ENCODE measurements at regions not wholly inside any gene's neighbourhood (a gene's known extent, or its start where the extent isn't known, plus 50 kb on each side); places are given as distances from the start of the nearest gene placed in this dataset.

GRCh38 chr12:89826468-89826867 lies 117.8 kb upstream of the ATP2B1 start:
- Histone ChIP-seq H3K36me3 (ENCODE audit: control insufficient read depth in 2 of 2, extremely low read depth in 1 of 2, insufficient read depth in 2 of 2, low read length in 2 of 2) (no peaks in the 10 kb centered on the region), H3K9me3 (replicated peaks; ENCODE audit: control insufficient read depth, insufficient read depth, low read length) (no peaks in the 10 kb centered on the region), H2AFZ (ENCODE audit: low read depth, low read length) (no peak overlapping the region), H3K4me3 (replicated peaks in 1 of 3; ENCODE audit: insufficient read depth in 1 of 3, low read depth in 1 of 3, low read length in 3 of 3) (no peak overlapping the region), H3K9ac (replicated peaks; ENCODE audit: extremely low read depth, insufficient read depth, low read length) (no peak overlapping the region), H4K20me1 (replicated peaks; ENCODE audit: control insufficient read depth, extremely low read depth, insufficient read depth, low read length) (no peaks in the 10 kb centered on the region), H3K27me3 (ENCODE audit: control insufficient read depth in 2 of 2, insufficient read depth in 2 of 2, low read length in 2 of 2) (no peaks in the 10 kb centered on the region), H3K4me2 (ENCODE audit: insufficient read depth, low read length) (no peak overlapping the region), H3K79me2 (ENCODE audit: control insufficient read depth, insufficient read depth, low read length) (no peaks in the 10 kb centered on the region), H3K27ac (ENCODE audit: insufficient read depth, low read depth, low read length) (no peak overlapping the region), H3K9me1 (replicated peaks; ENCODE audit: control insufficient read depth, extremely low read depth, insufficient read depth, low read length) (no peaks in the 10 kb centered on the region), H3K4me1 (ENCODE audit: control insufficient read depth, extremely low read depth, insufficient read depth, low read length) (no peaks in the 10 kb centered on the region)
- POLR2A ChIA-PET: no interaction called here
- FAIRE-seq (no peak), DNase-seq (ENCODE audit: low read depth, low spot score) (no peak)
- intact Hi-C loops (cut with micrococcal nuclease): loop anchor here (5.0 kb wide), 1 partner anchor 121 kb away; no protein-coding TSS in a partner anchor
- no peak for TF ChIP-seq JUN (IDR thresholded peaks at IDR 0.05; ENCODE audit: borderline replicate concordance, insufficient read depth, insufficient read length, low read depth)
- TF ChIP-seq MYC (IDR thresholded peaks at IDR 0.05; ENCODE audit: low read depth, low read length): no peak
- TF ChIP-seq MAX (IDR thresholded peaks at IDR 0.05; ENCODE audit: insufficient read depth, insufficient read length): no peak
- no peak for TF ChIP-seq POLR2A (IDR thresholded peaks at IDR 0.05; ENCODE audit: low read depth, low read length)
- no peak for TF ChIP-seq GATA2 (IDR thresholded peaks at IDR 0.05; ENCODE audit: insufficient read depth, insufficient read length, low read depth, low read length)
- TF ChIP-seq EZH2 (IDR thresholded peaks at IDR 0.05; ENCODE audit: borderline replicate concordance, low read depth, low read length, severe bottlenecking): no peak
- TF ChIP-seq FOS (IDR thresholded peaks at IDR 0.05; ENCODE audit: borderline replicate concordance, insufficient read depth, low read length): no peak
- no peak for TF ChIP-seq CTCF (IDR thresholded peaks at IDR 0.05; ENCODE audit: extremely low read depth in 1 of 2, insufficient read depth in 1 of 2, low read depth in 1 of 2, low read length in 2 of 2)
- no peak for TF ChIP-seq POLR2AphosphoS5 (IDR thresholded peaks at IDR 0.05; ENCODE audit: insufficient read depth, low read depth, low read length)
- no TSS peak for BruUV-seq (replicated peaks)
- dilution Hi-C loops (cut with MboI; ENCODE audit: extremely low pct_ligation_motif_present, low sequenced_read_pairs): no loop called here
- CTCF ChIA-PET: no interaction called here
